Natural killer cell (primary cell): ENCODE measurements at regions not wholly inside any gene's neighbourhood (a gene's known extent, or its start where the extent isn't known, plus 50 kb on each side); places are given as distances from the start of the nearest gene placed in this dataset.

ENCODE experiments used
- ATAC-seq, 3 donors: fragments of 150-1000 bp in 2 of 3; fragments of 200-7000 bp in 1 of 3; cut with Tn5 transposase; 1 replicate in 1 of 3; 2 replicates in 2 of 3; pipeline ENCODE4 v1.10.0; 2021; ENCODE audit warnings: mild to moderate bottlenecking in 2 of 3, moderate library complexity in 2 of 3
- DNase-seq, 2 donors: peaks; one replicate each; pipeline versions ENCODE4 v3.0.0 to v3.0.0-alpha.2; 2013 to 2021; ENCODE audit warnings: mixed read lengths in 1 of 2
- H3K27ac ChIP-seq: one replicate; pipeline ENCODE4 v1.5.1; 2013; ENCODE audit warnings: mild to moderate bottlenecking, low read length
- H3K27me3 ChIP-seq: one replicate; pipeline ENCODE4 v1.6.1; 2013; ENCODE audit warnings: low read length; ENCODE audit not compliant: control insufficient read depth, insufficient read depth
- H3K36me3 ChIP-seq: one replicate; pipeline ENCODE4 v1.6.1; 2013; ENCODE audit warnings: low read length; ENCODE audit not compliant: control insufficient read depth, insufficient read depth
- H3K4me1 ChIP-seq: one replicate; pipeline ENCODE4 v1.6.1; 2013; ENCODE audit warnings: low read length; ENCODE audit not compliant: control insufficient read depth, insufficient read depth
- H3K4me3 ChIP-seq: one replicate; pipeline ENCODE4 v1.5.1; 2013; ENCODE audit warnings: low read length
- H3K9me3 ChIP-seq: one replicate; pipeline ENCODE4 v1.6.1; 2013; ENCODE audit warnings: low read length; ENCODE audit not compliant: control insufficient read depth, insufficient read depth
- H3K27ac Mint-ChIP-seq, 2 donors: one replicate each; pipeline ENCODE4 v1.8.0; 2022; ENCODE audit warnings: mild to moderate bottlenecking in 2 of 2, mixed read lengths in 2 of 2, moderate library complexity in 1 of 2
- H3K27me3 Mint-ChIP-seq, 2 donors: one replicate each; pipeline ENCODE4 v1.8.0; 2022; ENCODE audit warnings: low read depth in 2 of 2, mixed read lengths in 2 of 2
- H3K36me3 Mint-ChIP-seq: one replicate; pipeline ENCODE4 v1.8.0; 2022; ENCODE audit warnings: mixed read lengths
- H3K4me1 Mint-ChIP-seq, 2 donors: one replicate each; pipeline ENCODE4 v1.8.0; 2022; ENCODE audit warnings: mixed read lengths in 2 of 2
- H3K4me3 Mint-ChIP-seq: one replicate; pipeline ENCODE4 v1.8.0; 2022; ENCODE audit warnings: mild to moderate bottlenecking, moderate library complexity, mixed read lengths
- H3K9me3 Mint-ChIP-seq, 2 donors: one replicate each; pipeline ENCODE4 v1.8.0; 2022; ENCODE audit warnings: mixed read lengths in 2 of 2
- WGBS: methylation state at CpG from one replicate; pipeline ENCODE4 v1.1.7; 2013; ENCODE audit warnings: missing lambda C conversion rate; ENCODE audit not compliant: insufficient coverage; 5-methylcytosine and 5-hydroxymethylcytosine counted together
- intact Hi-C: fragments of 100-400 bp; cut with micrococcal nuclease; formaldehyde crosslinking; loops from one replicate; pipeline ENCODE4 v1.14.2; 2022
- TF ChIP-seq, protein P1 (sequence below): fragments of 200-600 bp; IDR thresholded peaks from one replicate; pipeline ENCODE4 v1.8.0; 2022; ENCODE audit warnings: antibody characterized with exemption

DNA sequence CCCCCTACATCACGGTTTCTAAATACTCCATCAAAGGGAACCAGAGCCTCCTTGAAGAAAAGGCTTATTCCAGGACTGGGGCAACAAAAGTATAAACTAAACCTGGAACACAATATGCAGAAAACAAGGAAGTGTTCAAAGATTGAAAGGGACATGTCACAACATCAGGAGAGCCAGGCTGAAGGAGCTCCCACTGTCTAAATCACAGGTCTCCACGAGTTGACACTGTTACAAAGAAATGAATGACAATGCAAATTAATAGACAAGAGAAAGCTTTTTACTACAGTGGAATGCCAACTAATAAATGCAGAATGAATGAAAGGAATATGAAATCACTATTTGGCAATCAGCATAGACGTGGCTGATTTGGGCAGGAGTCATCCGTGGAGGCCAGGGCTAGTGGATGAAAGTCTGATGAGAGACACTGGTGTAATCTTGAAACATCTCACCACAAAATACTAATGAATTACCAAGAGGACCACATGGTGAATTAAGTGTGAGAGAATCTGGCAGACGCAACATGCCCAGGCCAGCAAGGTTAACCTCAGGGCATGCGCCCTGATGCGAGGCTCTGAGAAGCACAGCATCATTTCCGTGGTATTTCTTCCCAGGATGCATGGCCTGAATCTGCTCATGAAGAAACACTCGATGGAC lies 123.8 kb upstream of the TJP1 start:
- WGBS: 82% methylated on average over 9 of the region's 9 CpGs
- no peaks in the 10 kb centered on the region for H3K27me3 ChIP-seq
- no peak for ATAC-seq

DNA sequence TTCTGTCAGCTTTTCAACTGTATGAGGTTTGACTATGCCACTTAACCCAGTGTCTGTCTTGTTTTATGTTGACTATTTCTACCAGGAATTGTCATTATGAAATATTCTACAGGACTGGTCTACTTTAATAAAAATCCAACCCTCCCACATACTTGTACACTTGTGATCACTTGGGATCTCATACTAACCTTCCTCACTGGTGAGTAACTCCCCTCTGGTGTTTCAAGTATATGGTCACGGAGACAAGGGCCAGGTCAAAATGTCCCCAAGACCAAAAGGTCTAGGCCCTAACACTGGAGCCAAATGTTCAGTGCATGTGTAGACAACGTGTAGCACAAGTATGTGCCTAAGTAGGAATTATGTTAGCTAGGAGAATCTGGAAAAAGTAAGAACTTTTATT lies 122.7 kb upstream of the TJP1 start:
- intact Hi-C loops: no loop called here
- H3K4me3 Mint-ChIP-seq: no peak overlapping the region
- Histone ChIP-seq H3K27ac (no peak overlapping the region), H3K9me3 (no peaks in the 10 kb centered on the region), H3K4me3 (no peak overlapping the region), H3K4me1 (no peaks in the 10 kb centered on the region), H3K36me3 (no peaks in the 10 kb centered on the region), H3K27me3 (no peaks in the 10 kb centered on the region)
- H3K27ac Mint-ChIP-seq: no peak overlapping the region
- H3K36me3 Mint-ChIP-seq: no peaks in the 10 kb centered on the region
- no peaks in the 10 kb centered on the region for H3K4me1 Mint-ChIP-seq
- TF ChIP-seq, protein P1, sequence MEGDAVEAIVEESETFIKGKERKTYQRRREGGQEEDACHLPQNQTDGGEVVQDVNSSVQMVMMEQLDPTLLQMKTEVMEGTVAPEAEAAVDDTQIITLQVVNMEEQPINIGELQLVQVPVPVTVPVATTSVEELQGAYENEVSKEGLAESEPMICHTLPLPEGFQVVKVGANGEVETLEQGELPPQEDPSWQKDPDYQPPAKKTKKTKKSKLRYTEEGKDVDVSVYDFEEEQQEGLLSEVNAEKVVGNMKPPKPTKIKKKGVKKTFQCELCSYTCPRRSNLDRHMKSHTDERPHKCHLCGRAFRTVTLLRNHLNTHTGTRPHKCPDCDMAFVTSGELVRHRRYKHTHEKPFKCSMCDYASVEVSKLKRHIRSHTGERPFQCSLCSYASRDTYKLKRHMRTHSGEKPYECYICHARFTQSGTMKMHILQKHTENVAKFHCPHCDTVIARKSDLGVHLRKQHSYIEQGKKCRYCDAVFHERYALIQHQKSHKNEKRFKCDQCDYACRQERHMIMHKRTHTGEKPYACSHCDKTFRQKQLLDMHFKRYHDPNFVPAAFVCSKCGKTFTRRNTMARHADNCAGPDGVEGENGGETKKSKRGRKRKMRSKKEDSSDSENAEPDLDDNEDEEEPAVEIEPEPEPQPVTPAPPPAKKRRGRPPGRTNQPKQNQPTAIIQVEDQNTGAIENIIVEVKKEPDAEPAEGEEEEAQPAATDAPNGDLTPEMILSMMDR: no peak
- ATAC-seq (no peak), DNase-seq (no peak)
- no peaks in the 10 kb centered on the region for H3K9me3 Mint-ChIP-seq
- peaks cover 0 to 4% of the 10 kb centered on the region in 2 donors for H3K27me3 Mint-ChIP-seq
- 76% methylated on average over 2 of the region's 2 CpGs for WGBS

More for the DNA sequence above, 123.8 kb upstream of the TJP1 start:
- Histone ChIP-seq H3K4me3 (no peak overlapping the region), H3K9me3 (peaks cover 7% of the 10 kb centered on the region), H3K27ac (no peak overlapping the region), H3K4me1 (no peaks in the 10 kb centered on the region), H3K36me3 (no peaks in the 10 kb centered on the region)
- H3K9me3 Mint-ChIP-seq: peaks cover 0 to 3% of the 10 kb centered on the region in 2 donors
- H3K4me1 Mint-ChIP-seq: no peaks in the 10 kb centered on the region
- no peaks in the 10 kb centered on the region for H3K36me3 Mint-ChIP-seq
- TF ChIP-seq, protein P1: no peak
- no peak overlapping the region for H3K27ac Mint-ChIP-seq
- H3K4me3 Mint-ChIP-seq: no peak overlapping the region
- H3K27me3 Mint-ChIP-seq: peaks cover 0 to 2% of the 10 kb centered on the region in 2 donors
- intact Hi-C loops: no loop called here
- no peak for DNase-seq

DNA sequence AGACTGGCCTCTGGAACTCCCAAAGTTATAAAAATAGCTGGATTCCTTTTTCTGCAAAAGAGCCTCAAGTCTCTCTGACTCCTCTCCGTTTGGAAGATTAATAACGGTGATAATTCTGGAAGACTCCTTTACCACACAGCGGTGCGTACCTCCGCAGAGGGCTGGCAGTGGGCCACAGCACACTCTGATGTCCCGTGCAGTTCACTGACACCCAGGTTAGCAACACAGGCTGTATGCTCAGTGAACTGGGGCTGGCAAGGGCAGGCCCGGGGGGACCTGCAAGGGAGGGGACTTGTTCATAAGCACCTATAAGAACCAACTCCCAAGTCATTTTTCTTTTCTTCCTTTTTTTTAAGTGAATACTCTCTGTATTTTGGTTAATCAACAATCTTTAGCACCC lies 120.3 kb upstream of the TJP1 start:
- Histone ChIP-seq H3K27me3 (no peaks in the 10 kb centered on the region), H3K4me3 (no peak overlapping the region), H3K4me1 (no peaks in the 10 kb centered on the region), H3K27ac (no peak overlapping the region), H3K36me3 (no peaks in the 10 kb centered on the region), H3K9me3 (no peaks in the 10 kb centered on the region)
- Mint-ChIP-seq H3K27ac (no peak overlapping the region), H3K4me1 (no peaks in the 10 kb centered on the region), H3K27me3 (peaks cover 0 to 4% of the 10 kb centered on the region in 2 donors), H3K9me3 (no peaks in the 10 kb centered on the region), H3K36me3 (no peaks in the 10 kb centered on the region), H3K4me3 (no peak overlapping the region)
- TF ChIP-seq, protein P1: no peak
- intact Hi-C loops: no loop called here
- no peak for DNase-seq
- no peak for ATAC-seq
- 90% methylated on average over 7 of the region's 7 CpGs for WGBS

DNA sequence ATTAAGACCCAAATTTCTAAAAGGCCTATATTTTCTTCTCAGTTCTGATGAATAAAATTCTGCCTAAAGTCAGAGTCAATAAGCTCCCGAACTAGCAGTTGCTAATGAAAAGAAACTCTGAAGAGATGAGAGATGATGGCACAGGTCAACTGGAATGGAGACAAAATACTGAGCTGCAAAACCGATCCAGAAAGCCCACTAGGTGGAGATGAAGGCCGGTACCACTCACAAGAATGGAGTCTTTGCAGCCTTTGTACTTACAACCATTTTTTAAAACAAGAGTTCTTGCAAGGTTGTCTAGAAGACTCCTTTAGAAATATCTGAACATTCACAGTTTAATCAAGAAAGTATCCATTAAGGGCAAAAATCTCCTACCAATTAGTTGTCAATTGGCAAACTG lies 119.9 kb upstream of the TJP1 start:
- TF ChIP-seq, protein P1: no peak
- Mint-ChIP-seq H3K36me3 (no peaks in the 10 kb centered on the region), H3K27ac (no peak overlapping the region), H3K4me1 (no peaks in the 10 kb centered on the region), H3K4me3 (no peak overlapping the region), H3K9me3 (no peaks in the 10 kb centered on the region), H3K27me3 (peaks cover 0 to 4% of the 10 kb centered on the region in 2 donors)
- ATAC-seq (no peak), DNase-seq (no peak)
- intact Hi-C loops: no loop called here
- no peaks in the 10 kb centered on the region for H3K36me3 ChIP-seq
- H3K9me3 ChIP-seq: no peaks in the 10 kb centered on the region
- H3K27ac ChIP-seq: no peak overlapping the region
- 62% methylated on average over 3 of the region's 3 CpGs for WGBS
- H3K27me3 ChIP-seq: no peaks in the 10 kb centered on the region
- H3K4me3 ChIP-seq: no peak overlapping the region
- H3K4me1 ChIP-seq: no peaks in the 10 kb centered on the region
